ENCODE measurements at regions not wholly inside any gene's neighbourhood (a gene's known extent, or its start where the extent isn't known, plus 50 kb on each side); places are given as distances from the start of the nearest gene placed in this dataset.

DNA sequence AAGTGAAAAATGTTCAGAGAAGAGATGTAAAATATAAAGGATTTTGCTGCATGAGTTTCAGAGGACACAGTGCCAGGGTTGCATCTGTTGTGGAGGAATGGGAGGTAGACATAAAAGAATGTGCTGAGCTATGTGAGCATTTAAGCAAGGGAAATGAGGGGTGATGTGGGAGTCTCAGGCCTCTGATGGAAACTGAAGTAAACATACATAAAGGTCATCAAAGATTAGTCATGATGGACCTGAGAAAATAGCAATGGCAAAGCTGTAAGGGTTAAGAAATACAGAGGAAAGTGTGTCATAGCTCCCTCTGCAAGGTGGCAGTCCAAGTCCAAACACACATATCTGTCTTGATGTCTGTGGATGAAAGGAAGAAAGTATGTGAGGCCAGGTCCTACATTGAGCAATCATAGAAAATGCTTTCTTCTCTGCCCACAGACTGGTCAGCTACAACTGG lies 306.6 kb upstream of the ECI2 start:
- H3K4me3 ChIP-seq (ENCODE audit: low read depth, low read length), result no peak overlapping the region
- TF ChIP-seq, protein P1, sequence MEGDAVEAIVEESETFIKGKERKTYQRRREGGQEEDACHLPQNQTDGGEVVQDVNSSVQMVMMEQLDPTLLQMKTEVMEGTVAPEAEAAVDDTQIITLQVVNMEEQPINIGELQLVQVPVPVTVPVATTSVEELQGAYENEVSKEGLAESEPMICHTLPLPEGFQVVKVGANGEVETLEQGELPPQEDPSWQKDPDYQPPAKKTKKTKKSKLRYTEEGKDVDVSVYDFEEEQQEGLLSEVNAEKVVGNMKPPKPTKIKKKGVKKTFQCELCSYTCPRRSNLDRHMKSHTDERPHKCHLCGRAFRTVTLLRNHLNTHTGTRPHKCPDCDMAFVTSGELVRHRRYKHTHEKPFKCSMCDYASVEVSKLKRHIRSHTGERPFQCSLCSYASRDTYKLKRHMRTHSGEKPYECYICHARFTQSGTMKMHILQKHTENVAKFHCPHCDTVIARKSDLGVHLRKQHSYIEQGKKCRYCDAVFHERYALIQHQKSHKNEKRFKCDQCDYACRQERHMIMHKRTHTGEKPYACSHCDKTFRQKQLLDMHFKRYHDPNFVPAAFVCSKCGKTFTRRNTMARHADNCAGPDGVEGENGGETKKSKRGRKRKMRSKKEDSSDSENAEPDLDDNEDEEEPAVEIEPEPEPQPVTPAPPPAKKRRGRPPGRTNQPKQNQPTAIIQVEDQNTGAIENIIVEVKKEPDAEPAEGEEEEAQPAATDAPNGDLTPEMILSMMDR (IDR thresholded peaks at IDR 0.05; ENCODE audit: insufficient read depth, low read depth, low read length), result no peak
- DNase-seq (ENCODE audit: low read depth), result peak; percentile 34

DNA sequence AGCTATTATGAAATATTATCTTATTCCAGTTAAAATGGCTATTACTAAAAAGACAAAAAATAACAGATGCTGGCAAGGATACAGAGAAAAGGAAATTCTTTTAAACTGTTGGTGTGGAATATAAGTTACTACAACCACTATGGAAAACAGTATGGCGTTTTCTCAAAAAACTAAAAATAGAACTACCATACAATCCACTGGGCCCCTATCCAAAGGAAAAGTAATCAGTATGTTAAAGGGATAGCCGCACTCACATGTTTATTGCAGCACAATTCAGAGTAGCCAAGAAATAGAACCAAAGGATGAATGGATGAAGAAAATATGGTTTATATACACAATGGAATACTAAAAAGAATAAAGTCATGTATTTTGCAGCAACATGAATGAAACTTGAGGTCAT lies 303.8 kb upstream of the ECI2 start:
- TF ChIP-seq, protein P1 (IDR thresholded peaks at IDR 0.05; ENCODE audit: insufficient read depth, low read depth, low read length), result no peak
- no peak for DNase-seq (ENCODE audit: low read depth)
- no peak overlapping the region for H3K4me3 ChIP-seq (ENCODE audit: low read depth, low read length)

DNA sequence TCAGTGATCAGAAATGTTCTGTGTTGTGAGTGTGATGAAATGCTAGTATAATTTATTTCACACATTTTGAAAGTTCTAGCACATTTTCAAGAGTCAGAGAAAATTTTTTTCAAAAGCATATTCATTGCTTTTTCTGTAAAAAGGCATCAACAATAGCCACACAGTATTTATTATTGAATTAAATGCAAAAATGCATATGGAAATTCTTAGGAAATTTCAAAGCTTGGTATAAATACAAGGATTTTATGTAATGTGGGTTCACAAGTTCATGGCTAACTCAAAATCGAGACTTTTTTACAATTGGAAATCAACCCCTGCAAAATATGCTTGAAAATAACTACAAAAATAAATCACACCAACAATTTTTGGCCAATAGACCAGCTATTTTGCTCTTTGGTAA lies 302.0 kb upstream of the ECI2 start:
- no peak overlapping the region for H3K4me3 ChIP-seq (ENCODE audit: low read depth, low read length)
- TF ChIP-seq, protein P1 (IDR thresholded peaks at IDR 0.05; ENCODE audit: insufficient read depth, low read depth, low read length), result no peak
- no peak for DNase-seq (ENCODE audit: low read depth)

DNA sequence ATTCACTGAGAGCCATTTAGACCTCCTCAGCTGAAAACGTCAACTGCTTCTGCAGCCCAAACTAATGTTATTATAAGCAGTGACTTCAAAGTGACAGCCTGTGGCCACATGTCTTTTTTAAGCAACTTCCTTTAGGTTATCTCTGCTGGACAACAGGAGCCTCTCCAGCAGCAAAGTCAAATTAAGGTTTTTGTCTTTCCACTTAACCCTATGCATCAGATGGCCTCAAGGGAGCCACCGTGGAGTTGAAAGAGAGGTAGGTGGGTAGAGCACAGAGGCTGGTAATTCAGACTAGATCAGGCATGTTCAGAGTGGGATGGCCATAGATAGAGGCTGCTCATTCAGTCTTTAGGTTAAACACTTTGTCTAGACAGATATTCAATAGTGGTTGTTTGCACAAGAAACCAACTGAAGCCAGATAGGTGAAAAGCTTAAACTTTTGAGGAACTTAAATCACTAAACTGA lies 300.6 kb upstream of the ECI2 start:
- TF ChIP-seq, protein P1 (IDR thresholded peaks at IDR 0.05; ENCODE audit: insufficient read depth, low read depth, low read length), result no peak
- no peak overlapping the region for H3K4me3 ChIP-seq (ENCODE audit: low read depth, low read length)
- peak; percentile 58 for DNase-seq (ENCODE audit: low read depth)

DNA sequence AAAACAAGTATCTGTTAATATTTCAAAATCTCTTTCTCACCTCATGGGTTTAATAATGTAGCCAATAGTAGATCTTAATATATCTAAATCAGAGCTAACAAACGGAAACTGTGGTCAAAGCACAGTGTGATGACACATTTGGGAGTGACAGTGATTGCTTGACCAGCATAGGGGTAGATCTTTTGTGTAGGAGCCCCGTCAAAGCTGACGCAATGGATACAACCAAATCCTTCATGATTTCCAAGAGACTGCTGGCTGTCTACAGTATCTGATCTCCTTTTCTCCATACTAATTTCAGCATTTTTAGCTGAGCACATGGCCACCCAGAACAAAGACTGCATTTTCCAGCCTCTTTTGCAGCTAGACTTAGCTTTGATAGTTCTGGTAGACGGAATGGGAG lies 299.3 kb upstream of the ECI2 start:
- TF ChIP-seq, protein P1 (IDR thresholded peaks at IDR 0.05; ENCODE audit: insufficient read depth, low read depth, low read length), result no peak
- DNase-seq (ENCODE audit: low read depth), result no peak
- H3K4me3 ChIP-seq (ENCODE audit: low read depth, low read length), result no peak overlapping the region

DNA sequence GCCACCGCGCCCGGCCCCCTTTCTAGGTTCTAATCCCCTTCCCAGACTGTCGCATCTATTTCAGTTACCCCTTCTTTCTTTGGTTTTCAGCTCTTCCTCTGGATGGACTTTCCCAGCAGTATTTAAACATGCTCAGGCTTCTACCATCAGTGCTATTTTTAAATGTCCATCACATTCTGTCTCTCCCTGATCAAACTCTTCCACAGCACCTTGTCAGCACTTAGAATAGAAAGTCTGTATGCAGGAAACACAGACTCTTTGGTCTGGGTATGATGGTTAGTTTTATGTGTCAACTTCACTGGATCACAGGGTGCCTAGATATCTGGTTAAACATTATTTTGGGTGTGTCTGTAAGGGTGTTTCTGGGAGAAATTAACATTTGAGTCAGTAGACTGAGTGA lies 297.8 kb upstream of the ECI2 start:
- H3K4me3 ChIP-seq (ENCODE audit: low read depth, low read length), result no peak overlapping the region
- DNase-seq (ENCODE audit: low read depth), result no peak
- TF ChIP-seq, protein P1 (IDR thresholded peaks at IDR 0.05; ENCODE audit: insufficient read depth, low read depth, low read length), result no peak

DNA sequence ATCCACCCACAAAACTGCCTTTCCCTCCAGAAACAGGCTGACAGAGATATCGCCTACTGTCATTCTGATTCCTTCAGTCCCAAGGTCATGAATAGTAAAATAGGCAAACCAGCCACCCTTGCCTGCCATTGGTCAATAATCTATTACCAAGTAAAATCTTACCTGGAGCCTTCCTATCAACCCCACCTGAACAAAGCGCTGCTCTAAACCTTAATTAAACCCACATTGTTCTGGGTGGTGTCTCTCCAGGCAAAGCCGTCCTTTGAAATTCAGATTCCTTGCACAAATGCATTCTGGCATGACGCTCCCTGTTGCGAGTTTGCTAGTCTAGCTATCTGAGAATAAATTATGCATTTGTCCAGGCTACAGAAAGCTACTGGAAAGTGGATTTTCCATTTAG lies 291.6 kb upstream of the ECI2 start:
- TF ChIP-seq, protein P1 (IDR thresholded peaks at IDR 0.05; ENCODE audit: insufficient read depth, low read depth, low read length), result no peak

More for the DNA sequence above, 291.6 kb upstream of the ECI2 start:
- no peak for DNase-seq (ENCODE audit: low read depth)
- H3K4me3 ChIP-seq (ENCODE audit: low read depth, low read length), result no peak overlapping the region

Data from fibroblast of villous mesenchyme (primary cell).